HG02678 (cell line): ENCODE measurements at regions not wholly inside any gene's neighbourhood (a gene's known extent, or its start where the extent isn't known, plus 50 kb on each side); places are given as distances from the start of the nearest gene placed in this dataset.
"Not testable (repeated sequence)": the region's sequence is repeated elsewhere in the genome, so short reads cannot be mapped to it uniquely, and the experiment has no call there.

Experiments used
- ATAC-seq: cut with Tn5 transposase; IDR thresholded peaks from one replicate; pipeline ENCODE4 v1.9.1; 2021; ENCODE audit warnings: mild to moderate bottlenecking, moderate library complexity; ENCODE audit not compliant: unreplicated experiment

- no peak for ATAC-seq
Measured at GRCh38 chr1:164347980-164348379, 211.0 kb upstream of the PBX1 start.

- ATAC-seq = no peak
Measured at GRCh38 chr1:164356511-164356910, 202.5 kb upstream of the PBX1 start.

GRCh38 chr1:164360265-164360664, 198.7 kb upstream of the PBX1 start:
- no peak for ATAC-seq

GRCh38 chr1:164361927-164362326, 197.1 kb upstream of the PBX1 start:
- ATAC-seq = no peak

GRCh38 chr1:164363980-164364379, 195.0 kb upstream of the PBX1 start:
- ATAC-seq = no peak

- no peak for ATAC-seq
Measured at GRCh38 chr1:164366014-164366413, 193.0 kb upstream of the PBX1 start.

- ATAC-seq = no peak
Measured at GRCh38 chr1:164369698-164370365, 189.2 kb upstream of the PBX1 start.

- no peak for ATAC-seq
Measured at GRCh38 chr1:164380893-164381292, 178.1 kb upstream of the PBX1 start.

- no peak for ATAC-seq
Measured at GRCh38 chr1:164382384-164382783, 176.6 kb upstream of the PBX1 start.

GRCh38 chr1:164384262-164384661, 174.7 kb upstream of the PBX1 start:
- ATAC-seq = no peak

- no peak for ATAC-seq
Measured at GRCh38 chr1:164417016-164417704, 141.8 kb upstream of the PBX1 start.

GRCh38 chr1:164423136-164423535, 135.8 kb upstream of the PBX1 start:
- ATAC-seq = no peak

GRCh38 chr1:164433141-164433817, 125.7 kb upstream of the PBX1 start:
- ATAC-seq = no peak

- ATAC-seq = no peak
Measured at GRCh38 chr1:164433818-164434170, 125.2 kb upstream of the PBX1 start.

GRCh38 chr1:164440232-164440631, 118.8 kb upstream of the PBX1 start:
- no peak for ATAC-seq

GRCh38 chr1:164443166-164443565, 115.8 kb upstream of the PBX1 start:
- no peak for ATAC-seq

GRCh38 chr1:164443836-164444235, 115.1 kb upstream of the PBX1 start:
- ATAC-seq = no peak

GRCh38 chr1:164446020-164446419, 113.0 kb upstream of the PBX1 start:
- no peak for ATAC-seq

GRCh38 chr1:164452549-164452948, 106.4 kb upstream of the PBX1 start:
- no peak for ATAC-seq

- no peak for ATAC-seq
Measured at GRCh38 chr1:164456272-164456671, 102.7 kb upstream of the PBX1 start.

GRCh38 chr1:164459176-164459575, 99.8 kb upstream of the PBX1 start:
- ATAC-seq = not testable (repeated sequence)

GRCh38 chr1:164466001-164466421, 93.0 kb upstream of the PBX1 start:
- ATAC-seq = no peak
